ENCODE measurements at regions not wholly inside any gene's neighbourhood (a gene's known extent, or its start where the extent isn't known, plus 50 kb on each side); places are given as distances from the start of the nearest gene placed in this dataset.

- TF ChIP-seq CTCF (IDR thresholded peaks at IDR 0.05; ENCODE audit: low read depth, low read length): no peak
- no peak for TF ChIP-seq MYC (IDR thresholded peaks at IDR 0.05; ENCODE audit: low read depth, low read length)
- no peak for TF ChIP-seq POLR2A (IDR thresholded peaks at IDR 0.05; ENCODE audit: extremely low read depth, insufficient read length)
These were observed 106.3 kb upstream of the GPBP1 start for GRCh38 chr5:57067597-57067924.
